Transverse colon (tissue), 4 donors: ENCODE measurements at regions not wholly inside any gene's neighbourhood (a gene's known extent, or its start where the extent isn't known, plus 50 kb on each side); places are given as distances from the start of the nearest gene placed in this dataset.

ENCODE experiments used
- EP300 ChIP-seq: sonication (generic); formaldehyde crosslinking; IDR thresholded peaks from one replicate; pipeline ENCODE4 v1.6.1; 2017; ENCODE audit warnings: antibody characterized with exemption, low read depth
- POLR2AphosphoS5 ChIP-seq, 3 donors: sonication (generic); formaldehyde crosslinking; IDR thresholded peaks; one replicate each; pipeline ENCODE4 v1.6.1; 2016; ENCODE audit warnings: antibody characterized with exemption in 3 of 3
- TF ChIP-seq, protein P1 (sequence below), 5 experiments: fragments of 200-600 bp in 3 of 5; fragments of 450-650 bp in 2 of 5; sonication (generic) in 3 of 5; IDR thresholded peaks; 1 replicate in 2 of 5; 2 replicates in 3 of 5; pipeline ENCODE4 v1.5.1; 2016 to 2017; ENCODE audit warnings: antibody characterized with exemption in 5 of 5, inconsistent platforms in 3 of 5, mild to moderate bottlenecking in 2 of 5, moderate library complexity in 1 of 5

DNA sequence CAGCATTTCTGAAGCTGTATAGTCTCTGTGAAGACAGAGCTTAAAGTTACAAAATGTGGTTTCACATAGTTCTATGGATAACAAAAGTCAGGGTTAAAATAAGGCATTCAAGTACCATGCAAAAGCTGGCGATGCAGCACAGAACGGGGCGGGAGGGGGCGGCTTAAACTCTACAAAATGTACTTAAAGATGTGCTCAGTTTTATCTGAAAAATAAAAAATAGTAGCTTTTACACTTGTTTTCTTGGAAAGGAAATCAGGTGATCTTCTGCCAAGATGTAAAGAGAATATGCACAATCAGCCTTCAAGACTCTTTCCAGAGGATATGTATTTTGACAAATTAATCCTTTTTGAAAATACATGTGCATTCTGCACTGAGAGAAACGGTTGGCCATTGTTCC is 301.7 kb upstream of the EMCN start:
- TF ChIP-seq, protein P1, sequence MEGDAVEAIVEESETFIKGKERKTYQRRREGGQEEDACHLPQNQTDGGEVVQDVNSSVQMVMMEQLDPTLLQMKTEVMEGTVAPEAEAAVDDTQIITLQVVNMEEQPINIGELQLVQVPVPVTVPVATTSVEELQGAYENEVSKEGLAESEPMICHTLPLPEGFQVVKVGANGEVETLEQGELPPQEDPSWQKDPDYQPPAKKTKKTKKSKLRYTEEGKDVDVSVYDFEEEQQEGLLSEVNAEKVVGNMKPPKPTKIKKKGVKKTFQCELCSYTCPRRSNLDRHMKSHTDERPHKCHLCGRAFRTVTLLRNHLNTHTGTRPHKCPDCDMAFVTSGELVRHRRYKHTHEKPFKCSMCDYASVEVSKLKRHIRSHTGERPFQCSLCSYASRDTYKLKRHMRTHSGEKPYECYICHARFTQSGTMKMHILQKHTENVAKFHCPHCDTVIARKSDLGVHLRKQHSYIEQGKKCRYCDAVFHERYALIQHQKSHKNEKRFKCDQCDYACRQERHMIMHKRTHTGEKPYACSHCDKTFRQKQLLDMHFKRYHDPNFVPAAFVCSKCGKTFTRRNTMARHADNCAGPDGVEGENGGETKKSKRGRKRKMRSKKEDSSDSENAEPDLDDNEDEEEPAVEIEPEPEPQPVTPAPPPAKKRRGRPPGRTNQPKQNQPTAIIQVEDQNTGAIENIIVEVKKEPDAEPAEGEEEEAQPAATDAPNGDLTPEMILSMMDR (IDR thresholded peaks at IDR 0.05), result no peak
- TF ChIP-seq EP300 (no peak), POLR2AphosphoS5 (IDR thresholded peaks at IDR 0.05) (no peak)
